Endothelial cell of umbilical vein (primary cell): ENCODE measurements at regions not wholly inside any gene's neighbourhood (a gene's known extent, or its start where the extent isn't known, plus 50 kb on each side); places are given as distances from the start of the nearest gene placed in this dataset.

Experiments
- BruUV-seq: library from RNA; stranded (reverse); fragments of 400-500 nt; replicated peaks from 2 replicates; lab custom pipeline; 2021; lab: Mats Ljungman, UMichigan
- CTCF ChIA-PET: fragments of 300-600, 350-600 bp; sonication (Branson Sonifier 250); formaldehyde crosslinking; loops from one replicate; lab custom pipeline; 2021; ENCODE audit warnings: antibody characterized with exemption, inconsistent platforms; lab: Charles Lee
- POLR2A ChIA-PET: fragments of 300-600, 350-600 bp; sonication (Branson Sonifier 250); formaldehyde crosslinking; loops from one replicate; lab custom pipeline; 2021; ENCODE audit warnings: antibody characterized with exemption, inconsistent platforms; lab: Charles Lee
- DNase-seq: peaks from one replicate; pipeline ENCODE4 v3.0.0-alpha.2; 2011; ENCODE audit warnings: low read depth, low spot score
- FAIRE-seq: peaks from 2 replicates; lab custom pipeline; 2011; peaks lifted over from hg19 to GRCh38; lab: Jason Lieb, UNC
- H2AFZ ChIP-seq: 2 replicates; pipeline ENCODE4 v1.6.0; 2012; ENCODE audit warnings: low read depth, low read length, control low read depth, inconsistent platforms
- H3K27ac ChIP-seq: 2 replicates; pipeline ENCODE4 v1.5.1; 2011; ENCODE audit warnings: low read depth, mild to moderate bottlenecking, control low read depth, low read length, moderate library complexity; ENCODE audit not compliant: insufficient read depth
- H3K27me3 ChIP-seq, 2 experiments: 2 replicates each; pipeline versions ENCODE4 v1.6.0 to v1.6.1; 2011; ENCODE audit warnings: low read length in 2 of 2, mixed read lengths in 1 of 2; ENCODE audit not compliant: control insufficient read depth in 2 of 2, insufficient read depth in 2 of 2
- H3K36me3 ChIP-seq, 2 experiments: 2 replicates in 1 of 2; 3 replicates in 1 of 2; pipeline ENCODE4 v1.5.1; 2011; ENCODE audit warnings: low read length in 2 of 2, mild to moderate bottlenecking in 1 of 2, moderate library complexity in 1 of 2; ENCODE audit not compliant: control insufficient read depth in 2 of 2, insufficient read depth in 2 of 2; ENCODE audit errors: extremely low read depth in 1 of 2
- H3K4me1 ChIP-seq: 3 replicates; pipeline ENCODE4 v1.5.1; 2011; ENCODE audit warnings: mild to moderate bottlenecking, low read length; ENCODE audit not compliant: control insufficient read depth, insufficient read depth; ENCODE audit errors: extremely low read depth
- H3K4me2 ChIP-seq: 2 replicates; pipeline ENCODE4 v1.6.1; 2011; ENCODE audit warnings: low read length, control low read depth, mixed read lengths; ENCODE audit not compliant: insufficient read depth
- H3K4me3 ChIP-seq, 3 experiments: fragments of 200-600 bp in 1 of 3; sonication (generic), shearing (Covaris generic) in 1 of 3; replicated peaks in 1 of 3; 2 replicates each; pipeline ENCODE4 v1.5.1; 2011 to 2016; ENCODE audit warnings: control low read depth in 3 of 3, low read length in 3 of 3, mild to moderate bottlenecking in 2 of 3, inconsistent platforms in 1 of 3, low read depth in 1 of 3, moderate library complexity in 1 of 3; ENCODE audit not compliant: insufficient read depth in 1 of 3
- H3K79me2 ChIP-seq: 2 replicates; pipeline ENCODE4 v1.6.0; 2012; ENCODE audit warnings: low read length, inconsistent platforms; ENCODE audit not compliant: control insufficient read depth, insufficient read depth
- H3K9ac ChIP-seq: replicated peaks from 2 replicates; pipeline ENCODE3; 2011; ENCODE audit warnings: low read length, control low read depth; ENCODE audit not compliant: insufficient read depth; ENCODE audit errors: extremely low read depth
- H3K9me1 ChIP-seq: replicated peaks from 3 replicates; pipeline ENCODE4 v1.6.0; 2011; ENCODE audit warnings: mild to moderate bottlenecking, low read length; ENCODE audit not compliant: control insufficient read depth, insufficient read depth; ENCODE audit errors: extremely low read depth
- H3K9me3 ChIP-seq: replicated peaks from 2 replicates; pipeline ENCODE4 v1.5.1; 2012; ENCODE audit warnings: low read length, inconsistent platforms; ENCODE audit not compliant: control insufficient read depth, insufficient read depth
- H4K20me1 ChIP-seq: replicated peaks from 2 replicates; pipeline ENCODE3; 2011; ENCODE audit warnings: mild to moderate bottlenecking, low read length; ENCODE audit not compliant: control insufficient read depth, insufficient read depth; ENCODE audit errors: extremely low read depth
- EZH2 ChIP-seq: IDR thresholded peaks from 2 replicates; pipeline ENCODE4 v1.6.1; 2012; ENCODE audit warnings: borderline replicate concordance, low read depth, mild to moderate bottlenecking, moderate library complexity, low read length, inconsistent platforms; ENCODE audit not compliant: severe bottlenecking
- FOS ChIP-seq: IDR thresholded peaks from 2 replicates; pipeline ENCODE4 v1.6.1; 2011; ENCODE audit warnings: mild to moderate bottlenecking, low read length, moderate library complexity, borderline replicate concordance; ENCODE audit not compliant: insufficient read depth
- GATA2 ChIP-seq: IDR thresholded peaks from 2 replicates; pipeline ENCODE4 v1.7.0; 2011; ENCODE audit warnings: low read depth, mild to moderate bottlenecking, moderate library complexity, mixed read lengths, low read length; ENCODE audit not compliant: insufficient read length, insufficient read depth
- JUN ChIP-seq: IDR thresholded peaks from 2 replicates; pipeline ENCODE4 v1.6.1; 2011; ENCODE audit warnings: borderline replicate concordance, low read depth; ENCODE audit not compliant: insufficient read length, insufficient read depth
- MYC ChIP-seq: IDR thresholded peaks from one replicate; pipeline ENCODE4 v1.6.1; 2011; ENCODE audit warnings: mild to moderate bottlenecking, low read depth, low read length
- POLR2A ChIP-seq: IDR thresholded peaks from 2 replicates; pipeline ENCODE4 v1.6.1; 2012; ENCODE audit warnings: low read depth, mild to moderate bottlenecking, control low read depth, low read length
- POLR2AphosphoS5 ChIP-seq: IDR thresholded peaks from 2 replicates; pipeline ENCODE4 v1.6.1; 2012; ENCODE audit warnings: low read depth, mild to moderate bottlenecking, control low read depth, low read length, moderate library complexity; ENCODE audit not compliant: insufficient read depth
- dilution Hi-C: fragments of 300-500 bp; cut with MboI; formaldehyde crosslinking; loops from one replicate; pipeline ENCODE4 v1.15.0; 2019; ENCODE audit warnings: low sequenced_read_pairs; ENCODE audit not compliant: extremely low pct_ligation_motif_present
- intact Hi-C: fragments of 100-400 bp; cut with micrococcal nuclease; formaldehyde crosslinking; loops from one replicate; pipeline ENCODE4 v1.10.0; 2022
- TF ChIP-seq, protein P1 (sequence below), 2 donors: IDR thresholded peaks; 1 replicate in 1 of 2; 2 replicates in 1 of 2; pipeline ENCODE4 v1.5.1; 2011; ENCODE audit warnings: low read length in 2 of 2, mild to moderate bottlenecking in 2 of 2, moderate library complexity in 2 of 2, control low read depth in 1 of 2, inconsistent platforms in 1 of 2, low read depth in 1 of 2; ENCODE audit not compliant: insufficient read depth in 1 of 2; ENCODE audit errors: extremely low read depth in 1 of 2
- TF ChIP-seq, protein P2 (sequence below): IDR thresholded peaks from 2 replicates; pipeline ENCODE4 v1.6.1; 2011; ENCODE audit not compliant: insufficient read depth, insufficient read length

DNA sequence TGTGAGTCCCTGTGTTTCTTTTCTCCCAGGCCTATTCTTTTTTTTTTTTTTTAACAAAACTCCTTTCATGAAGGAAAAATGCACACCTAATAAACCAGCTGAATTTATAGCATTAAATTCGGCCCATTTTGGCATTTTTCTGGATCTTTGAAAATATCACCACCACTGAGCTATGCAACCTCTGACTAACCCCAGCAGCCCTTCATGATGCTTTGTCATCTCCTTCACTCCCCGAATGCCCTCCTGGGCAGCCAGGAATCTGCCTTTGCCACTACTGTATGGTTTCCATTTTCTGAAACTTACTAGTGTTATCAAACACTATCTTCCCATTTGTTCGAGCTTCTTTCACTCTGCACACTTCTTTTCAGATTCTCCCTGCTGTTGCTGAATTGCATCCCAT, 97.9 kb downstream of the ZNF280B start:
- no peak for FAIRE-seq
- no peak overlapping the region for H3K4me2 ChIP-seq
- POLR2A ChIA-PET, result no interaction called here

More for the DNA sequence above, 97.9 kb downstream of the ZNF280B start:
- TF ChIP-seq JUN (no peak), POLR2AphosphoS5 (no peak), EZH2 (no peak), FOS (no peak), GATA2 (no peak), POLR2A (no peak), MYC (no peak)
- TF ChIP-seq, protein P1, sequence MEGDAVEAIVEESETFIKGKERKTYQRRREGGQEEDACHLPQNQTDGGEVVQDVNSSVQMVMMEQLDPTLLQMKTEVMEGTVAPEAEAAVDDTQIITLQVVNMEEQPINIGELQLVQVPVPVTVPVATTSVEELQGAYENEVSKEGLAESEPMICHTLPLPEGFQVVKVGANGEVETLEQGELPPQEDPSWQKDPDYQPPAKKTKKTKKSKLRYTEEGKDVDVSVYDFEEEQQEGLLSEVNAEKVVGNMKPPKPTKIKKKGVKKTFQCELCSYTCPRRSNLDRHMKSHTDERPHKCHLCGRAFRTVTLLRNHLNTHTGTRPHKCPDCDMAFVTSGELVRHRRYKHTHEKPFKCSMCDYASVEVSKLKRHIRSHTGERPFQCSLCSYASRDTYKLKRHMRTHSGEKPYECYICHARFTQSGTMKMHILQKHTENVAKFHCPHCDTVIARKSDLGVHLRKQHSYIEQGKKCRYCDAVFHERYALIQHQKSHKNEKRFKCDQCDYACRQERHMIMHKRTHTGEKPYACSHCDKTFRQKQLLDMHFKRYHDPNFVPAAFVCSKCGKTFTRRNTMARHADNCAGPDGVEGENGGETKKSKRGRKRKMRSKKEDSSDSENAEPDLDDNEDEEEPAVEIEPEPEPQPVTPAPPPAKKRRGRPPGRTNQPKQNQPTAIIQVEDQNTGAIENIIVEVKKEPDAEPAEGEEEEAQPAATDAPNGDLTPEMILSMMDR (IDR thresholded peaks at IDR 0.05; ENCODE audit: extremely low read depth in 1 of 2, insufficient read depth in 1 of 2, low read depth in 1 of 2, low read length in 2 of 2), result no peak
- TF ChIP-seq, protein P2, sequence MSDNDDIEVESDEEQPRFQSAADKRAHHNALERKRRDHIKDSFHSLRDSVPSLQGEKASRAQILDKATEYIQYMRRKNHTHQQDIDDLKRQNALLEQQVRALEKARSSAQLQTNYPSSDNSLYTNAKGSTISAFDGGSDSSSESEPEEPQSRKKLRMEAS, result no peak
- Histone ChIP-seq H3K4me1 (no peaks in the 10 kb centered on the region), H4K20me1 (no peaks in the 10 kb centered on the region), H3K79me2 (no peaks in the 10 kb centered on the region), H3K27ac (no peak overlapping the region), H3K27me3 (peaks cover 18 to 19% of the 10 kb centered on the region in 2 experiments), H3K9me3 (no peaks in the 10 kb centered on the region), H3K9ac (no peak overlapping the region), H3K9me1 (no peaks in the 10 kb centered on the region), H2AFZ (no peak overlapping the region), H3K36me3 (no peaks in the 10 kb centered on the region), H3K4me3 (no peak overlapping the region)
- dilution Hi-C loops (no loop called here), intact Hi-C loops (no loop called here)
- no TSS peak for BruUV-seq
- CTCF ChIA-PET, result interaction anchor here (1.4 kb wide), 1 partner anchor 12 kb away, joined by 9 read pairs; no protein-coding TSS in a partner anchor
- no peak for DNase-seq
